ENCODE measurements at regions not wholly inside any gene's neighbourhood (a gene's known extent, or its start where the extent isn't known, plus 50 kb on each side); places are given as distances from the start of the nearest gene placed in this dataset.

DNA sequence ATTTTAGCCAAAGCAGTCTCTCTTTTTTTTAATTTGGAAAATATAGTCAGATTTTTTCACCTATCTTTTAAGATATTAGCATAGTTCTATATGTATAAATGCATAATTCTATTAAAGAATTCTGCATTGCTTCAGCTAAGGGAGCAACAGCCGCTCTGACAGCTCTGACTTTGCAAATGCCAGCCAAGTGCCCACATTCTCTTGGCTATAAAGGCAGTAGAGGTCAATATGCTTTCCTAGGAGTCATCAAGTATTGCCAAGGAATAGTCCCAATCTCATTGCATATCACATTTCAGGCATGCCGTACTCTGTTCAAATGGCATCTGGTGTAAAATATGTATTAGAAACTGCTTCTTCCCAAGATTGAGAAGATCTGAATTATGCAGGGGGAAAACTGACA is 161.4 kb downstream of the RPLP1 start:
- TF ChIP-seq, protein P1, sequence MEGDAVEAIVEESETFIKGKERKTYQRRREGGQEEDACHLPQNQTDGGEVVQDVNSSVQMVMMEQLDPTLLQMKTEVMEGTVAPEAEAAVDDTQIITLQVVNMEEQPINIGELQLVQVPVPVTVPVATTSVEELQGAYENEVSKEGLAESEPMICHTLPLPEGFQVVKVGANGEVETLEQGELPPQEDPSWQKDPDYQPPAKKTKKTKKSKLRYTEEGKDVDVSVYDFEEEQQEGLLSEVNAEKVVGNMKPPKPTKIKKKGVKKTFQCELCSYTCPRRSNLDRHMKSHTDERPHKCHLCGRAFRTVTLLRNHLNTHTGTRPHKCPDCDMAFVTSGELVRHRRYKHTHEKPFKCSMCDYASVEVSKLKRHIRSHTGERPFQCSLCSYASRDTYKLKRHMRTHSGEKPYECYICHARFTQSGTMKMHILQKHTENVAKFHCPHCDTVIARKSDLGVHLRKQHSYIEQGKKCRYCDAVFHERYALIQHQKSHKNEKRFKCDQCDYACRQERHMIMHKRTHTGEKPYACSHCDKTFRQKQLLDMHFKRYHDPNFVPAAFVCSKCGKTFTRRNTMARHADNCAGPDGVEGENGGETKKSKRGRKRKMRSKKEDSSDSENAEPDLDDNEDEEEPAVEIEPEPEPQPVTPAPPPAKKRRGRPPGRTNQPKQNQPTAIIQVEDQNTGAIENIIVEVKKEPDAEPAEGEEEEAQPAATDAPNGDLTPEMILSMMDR (conservative IDR thresholded peaks at IDR 0.05; ENCODE audit: low read depth, low read length), result no peak
- TF ChIP-seq CHD1 (IDR thresholded peaks at IDR 0.05; ENCODE audit: low read depth, low read length) (no peak), RFX5 (IDR thresholded peaks at IDR 0.05; ENCODE audit: low read depth, low read length) (no peak), SMC3 (IDR thresholded peaks at IDR 0.05; ENCODE audit: low read depth, low read length) (no peak), RAD21 (IDR thresholded peaks at IDR 0.05; ENCODE audit: low read length) (no peak), POLR2A (IDR thresholded peaks at IDR 0.05; ENCODE audit: low read depth, low read length) (no peak), MAZ (IDR thresholded peaks at IDR 0.05; ENCODE audit: borderline replicate concordance, low read depth, low read length) (no peak), FOS (IDR thresholded peaks at IDR 0.05; ENCODE audit: low read depth, low read length) (no peak), NFE2L2 (IDR thresholded peaks at IDR 0.05; ENCODE audit: low read depth, low read length) (no peak), MXI1 (IDR thresholded peaks at IDR 0.05; ENCODE audit: borderline replicate concordance, low read depth, low read length) (no peak), RCOR1 (IDR thresholded peaks at IDR 0.05; ENCODE audit: insufficient replicate concordance, low read length) (no peak)
- TF ChIP-seq, protein P2, sequence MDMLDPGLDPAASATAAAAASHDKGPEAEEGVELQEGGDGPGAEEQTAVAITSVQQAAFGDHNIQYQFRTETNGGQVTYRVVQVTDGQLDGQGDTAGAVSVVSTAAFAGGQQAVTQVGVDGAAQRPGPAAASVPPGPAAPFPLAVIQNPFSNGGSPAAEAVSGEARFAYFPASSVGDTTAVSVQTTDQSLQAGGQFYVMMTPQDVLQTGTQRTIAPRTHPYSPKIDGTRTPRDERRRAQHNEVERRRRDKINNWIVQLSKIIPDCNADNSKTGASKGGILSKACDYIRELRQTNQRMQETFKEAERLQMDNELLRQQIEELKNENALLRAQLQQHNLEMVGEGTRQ (IDR thresholded peaks at IDR 0.05; ENCODE audit: low read depth, low read length), result no peak
- TF ChIP-seq, protein P3, sequence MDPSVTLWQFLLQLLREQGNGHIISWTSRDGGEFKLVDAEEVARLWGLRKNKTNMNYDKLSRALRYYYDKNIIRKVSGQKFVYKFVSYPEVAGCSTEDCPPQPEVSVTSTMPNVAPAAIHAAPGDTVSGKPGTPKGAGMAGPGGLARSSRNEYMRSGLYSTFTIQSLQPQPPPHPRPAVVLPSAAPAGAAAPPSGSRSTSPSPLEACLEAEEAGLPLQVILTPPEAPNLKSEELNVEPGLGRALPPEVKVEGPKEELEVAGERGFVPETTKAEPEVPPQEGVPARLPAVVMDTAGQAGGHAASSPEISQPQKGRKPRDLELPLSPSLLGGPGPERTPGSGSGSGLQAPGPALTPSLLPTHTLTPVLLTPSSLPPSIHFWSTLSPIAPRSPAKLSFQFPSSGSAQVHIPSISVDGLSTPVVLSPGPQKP (IDR thresholded peaks at IDR 0.05; ENCODE audit: borderline replicate concordance, low read depth, low read length), result no peak
